ENCODE measurements at regions not wholly inside any gene's neighbourhood (a gene's known extent, or its start where the extent isn't known, plus 50 kb on each side); places are given as distances from the start of the nearest gene placed in this dataset.

- no peak for DNase-seq
These were observed 724.3 kb downstream of the HDGFL1 start for GRCh38 chr6:23293653-23294052.

GRCh38 chr6:23301556-23301955 lies 732.2 kb downstream of the HDGFL1 start:
- DNase-seq, result no peak

- DNase-seq, result no peak
These were observed 733.1 kb downstream of the HDGFL1 start for GRCh38 chr6:23302514-23302913.

GRCh38 chr6:23305325-23305943 lies 736.1 kb downstream of the HDGFL1 start:
- no peak for DNase-seq

GRCh38 chr6:23306251-23306950 lies 737.0 kb downstream of the HDGFL1 start:
- DNase-seq, result no peak

- no peak for DNase-seq
These were observed 738.1 kb downstream of the HDGFL1 start for GRCh38 chr6:23307516-23307915.

GRCh38 chr6:23308166-23308565 lies 738.8 kb downstream of the HDGFL1 start:
- no peak for DNase-seq

- no peak for DNase-seq
These were observed 741.8 kb downstream of the HDGFL1 start for GRCh38 chr6:23311211-23311610.

GRCh38 chr6:23316131-23316530 lies 746.8 kb downstream of the HDGFL1 start:
- DNase-seq, result no peak

- no peak for DNase-seq
These were observed 747.6 kb downstream of the HDGFL1 start for GRCh38 chr6:23316931-23317330.

GRCh38 chr6:23319582-23319981 lies 750.2 kb downstream of the HDGFL1 start:
- no peak for DNase-seq

- no peak for DNase-seq
These were observed 751.2 kb downstream of the HDGFL1 start for GRCh38 chr6:23320471-23321015.

- no peak for DNase-seq
These were observed 754.5 kb downstream of the HDGFL1 start for GRCh38 chr6:23323897-23324296.

GRCh38 chr6:23325065-23325464 lies 755.7 kb downstream of the HDGFL1 start:
- DNase-seq, result no peak

GRCh38 chr6:23327621-23328020 lies 758.3 kb downstream of the HDGFL1 start:
- no peak for DNase-seq

GRCh38 chr6:23329086-23329485 lies 759.7 kb downstream of the HDGFL1 start:
- DNase-seq, result no peak

GRCh38 chr6:23330632-23331031 lies 761.3 kb downstream of the HDGFL1 start:
- no peak for DNase-seq

- DNase-seq, result no peak
These were observed 765.0 kb downstream of the HDGFL1 start for GRCh38 chr6:23334360-23334759.

- no peak for DNase-seq
These were observed 766.5 kb downstream of the HDGFL1 start for GRCh38 chr6:23335894-23336293.

GRCh38 chr6:23339268-23339667 lies 769.9 kb downstream of the HDGFL1 start:
- no peak for DNase-seq

- DNase-seq, result no peak
These were observed 770.9 kb downstream of the HDGFL1 start for GRCh38 chr6:23340271-23340670.

- DNase-seq, result no peak
These were observed 774.4 kb downstream of the HDGFL1 start for GRCh38 chr6:23343610-23344306.

Data from nucleus accumbens (tissue), 56 donors.